Spleen (tissue), 7 donors: ENCODE measurements at regions not wholly inside any gene's neighbourhood (a gene's known extent, or its start where the extent isn't known, plus 50 kb on each side); places are given as distances from the start of the nearest gene placed in this dataset.

Experiments
- POLR2A ChIP-seq, 3 donors: fragments of 450-650 bp; IDR thresholded peaks; one replicate each; pipeline ENCODE4 v1.5.1; 2017; ENCODE audit warnings: antibody characterized with exemption in 3 of 3, mild to moderate bottlenecking in 1 of 3
- POLR2AphosphoS5 ChIP-seq, 3 donors: sonication (generic); formaldehyde crosslinking; IDR thresholded peaks; one replicate each; pipeline ENCODE4 v1.5.1; 2017; ENCODE audit warnings: antibody characterized with exemption in 3 of 3
- TF ChIP-seq, protein P1 (sequence below), 11 experiments: fragments of 200-600 bp in 7 of 11; fragments of 450-650 bp in 4 of 11; sonication (generic) in 4 of 11; IDR thresholded peaks in 8 of 11; conservative IDR thresholded peaks in 3 of 11; 1 replicate in 7 of 11; 2 replicates in 4 of 11; pipeline versions ENCODE4 v1.4.0 to v1.8.0; 2016 to 2021; ENCODE audit warnings: antibody characterized with exemption in 11 of 11, inconsistent platforms in 4 of 11, mild to moderate bottlenecking in 1 of 11
- donor health status: DM: no; HTN: no; CAD: no; lungs with moderate emphysema.
- donor health status: DM: no; HTN: no; CAD: no.
- donor health status: DM: no; HTN: no; CAD: no.

GRCh38 chr5:52521236-52521635 lies 266.5 kb upstream of the ITGA1 start:
- TF ChIP-seq, protein P1, sequence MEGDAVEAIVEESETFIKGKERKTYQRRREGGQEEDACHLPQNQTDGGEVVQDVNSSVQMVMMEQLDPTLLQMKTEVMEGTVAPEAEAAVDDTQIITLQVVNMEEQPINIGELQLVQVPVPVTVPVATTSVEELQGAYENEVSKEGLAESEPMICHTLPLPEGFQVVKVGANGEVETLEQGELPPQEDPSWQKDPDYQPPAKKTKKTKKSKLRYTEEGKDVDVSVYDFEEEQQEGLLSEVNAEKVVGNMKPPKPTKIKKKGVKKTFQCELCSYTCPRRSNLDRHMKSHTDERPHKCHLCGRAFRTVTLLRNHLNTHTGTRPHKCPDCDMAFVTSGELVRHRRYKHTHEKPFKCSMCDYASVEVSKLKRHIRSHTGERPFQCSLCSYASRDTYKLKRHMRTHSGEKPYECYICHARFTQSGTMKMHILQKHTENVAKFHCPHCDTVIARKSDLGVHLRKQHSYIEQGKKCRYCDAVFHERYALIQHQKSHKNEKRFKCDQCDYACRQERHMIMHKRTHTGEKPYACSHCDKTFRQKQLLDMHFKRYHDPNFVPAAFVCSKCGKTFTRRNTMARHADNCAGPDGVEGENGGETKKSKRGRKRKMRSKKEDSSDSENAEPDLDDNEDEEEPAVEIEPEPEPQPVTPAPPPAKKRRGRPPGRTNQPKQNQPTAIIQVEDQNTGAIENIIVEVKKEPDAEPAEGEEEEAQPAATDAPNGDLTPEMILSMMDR (IDR thresholded peaks at IDR 0.05 in 8 of 11, conservative IDR thresholded peaks at IDR 0.05 in 3 of 11): no peak
- TF ChIP-seq POLR2A (IDR thresholded peaks at IDR 0.05) (no peak), POLR2AphosphoS5 (IDR thresholded peaks at IDR 0.05) (no peak)
